ENCODE measurements at regions not wholly inside any gene's neighbourhood (a gene's known extent, or its start where the extent isn't known, plus 50 kb on each side); places are given as distances from the start of the nearest gene placed in this dataset.

- no peaks in the 10 kb centered on the region for H3K36me3 Mint-ChIP-seq (ENCODE audit: low read depth)
Observed at GRCh38 chr11:69388661-69389060, 92.8 kb upstream of the LINC01488 start.

GRCh38 chr11:69390561-69390960, 90.9 kb upstream of the LINC01488 start:
- Mint-ChIP-seq H3K4me1 (ENCODE audit: low read depth) (peaks cover 14% of the 10 kb centered on the region), H3K4me3 (no peak overlapping the region), H3K27me3 (peaks cover 20% of the 10 kb centered on the region), H3K36me3 (ENCODE audit: low read depth) (no peaks in the 10 kb centered on the region), H3K27ac (no peak overlapping the region), H3K9me3 (peaks cover 16% of the 10 kb centered on the region)
- intact Hi-C loops (cut with micrococcal nuclease) = no loop called here

More at GRCh38 chr11:69388661-69389060, 92.8 kb upstream of the LINC01488 start:
- no peaks in the 10 kb centered on the region for H3K4me1 Mint-ChIP-seq (ENCODE audit: low read depth)
- no peak overlapping the region for H3K27ac Mint-ChIP-seq
- H3K27me3 Mint-ChIP-seq = peaks cover 11% of the 10 kb centered on the region
- intact Hi-C loops (cut with micrococcal nuclease) = no loop called here
- peaks cover 16% of the 10 kb centered on the region for H3K9me3 Mint-ChIP-seq
- H3K4me3 Mint-ChIP-seq = no peak overlapping the region

GRCh38 chr11:69391192-69392103, 90.0 kb upstream of the LINC01488 start:
- intact Hi-C loops (cut with micrococcal nuclease) = no loop called here
- Mint-ChIP-seq H3K9me3 (peaks cover 16% of the 10 kb centered on the region), H3K27ac (no peak overlapping the region), H3K36me3 (ENCODE audit: low read depth) (no peaks in the 10 kb centered on the region), H3K27me3 (peaks cover 20% of the 10 kb centered on the region), H3K4me1 (ENCODE audit: low read depth) (peaks cover 14% of the 10 kb centered on the region), H3K4me3 (no peak overlapping the region)

GRCh38 chr11:69392104-69392653, 89.3 kb upstream of the LINC01488 start:
- peaks cover 21% of the 10 kb centered on the region for H3K27me3 Mint-ChIP-seq
- no peaks in the 10 kb centered on the region for H3K36me3 Mint-ChIP-seq (ENCODE audit: low read depth)
- no peak overlapping the region for H3K4me3 Mint-ChIP-seq
- peaks cover 16% of the 10 kb centered on the region for H3K9me3 Mint-ChIP-seq
- no peak overlapping the region for H3K27ac Mint-ChIP-seq
- peaks cover 14% of the 10 kb centered on the region for H3K4me1 Mint-ChIP-seq (ENCODE audit: low read depth)
- intact Hi-C loops (cut with micrococcal nuclease) = no loop called here

GRCh38 chr11:69393178-69393832, 88.2 kb upstream of the LINC01488 start:
- Mint-ChIP-seq H3K36me3 (ENCODE audit: low read depth) (no peaks in the 10 kb centered on the region), H3K27ac (no peak overlapping the region), H3K4me3 (no peak overlapping the region), H3K4me1 (ENCODE audit: low read depth) (peaks cover 19% of the 10 kb centered on the region), H3K27me3 (peaks cover 27% of the 10 kb centered on the region), H3K9me3 (peaks cover 6% of the 10 kb centered on the region)
- intact Hi-C loops (cut with micrococcal nuclease) = no loop called here

- intact Hi-C loops (cut with micrococcal nuclease) = no loop called here
- Mint-ChIP-seq H3K27me3 (peaks cover 31% of the 10 kb centered on the region), H3K4me3 (no peak overlapping the region), H3K27ac (peak overlapping the region; percentile 16), H3K4me1 (ENCODE audit: low read depth) (peaks cover 25% of the 10 kb centered on the region), H3K36me3 (ENCODE audit: low read depth) (no peaks in the 10 kb centered on the region), H3K9me3 (peaks cover under 1% of the 10 kb centered on the region)
Observed at GRCh38 chr11:69393865-69394233, 87.6 kb upstream of the LINC01488 start.

GRCh38 chr11:69394234-69394868, 87.1 kb upstream of the LINC01488 start:
- H3K4me1 Mint-ChIP-seq (ENCODE audit: low read depth) = peaks cover 25% of the 10 kb centered on the region
- H3K36me3 Mint-ChIP-seq (ENCODE audit: low read depth) = no peaks in the 10 kb centered on the region
- H3K9me3 Mint-ChIP-seq = no peaks in the 10 kb centered on the region
- peak overlapping the region; percentile 16 for H3K27ac Mint-ChIP-seq
- intact Hi-C loops (cut with micrococcal nuclease) = no loop called here
- no peak overlapping the region for H3K4me3 Mint-ChIP-seq
- H3K27me3 Mint-ChIP-seq = peaks cover 31% of the 10 kb centered on the region

GRCh38 chr11:69394869-69395246, 86.6 kb upstream of the LINC01488 start:
- Mint-ChIP-seq H3K9me3 (no peaks in the 10 kb centered on the region), H3K27me3 (peaks cover 35% of the 10 kb centered on the region), H3K4me3 (no peak overlapping the region), H3K4me1 (ENCODE audit: low read depth) (peaks cover 30% of the 10 kb centered on the region), H3K27ac (peak overlapping the region; percentile 9), H3K36me3 (ENCODE audit: low read depth) (no peaks in the 10 kb centered on the region)
- intact Hi-C loops (cut with micrococcal nuclease) = no loop called here

- H3K4me1 Mint-ChIP-seq (ENCODE audit: low read depth) = peaks cover 34% of the 10 kb centered on the region
- no peak overlapping the region for H3K4me3 Mint-ChIP-seq
- H3K9me3 Mint-ChIP-seq = no peaks in the 10 kb centered on the region
- H3K27ac Mint-ChIP-seq = peak overlapping the region; percentile 9
- peaks cover 37% of the 10 kb centered on the region for H3K27me3 Mint-ChIP-seq
- H3K36me3 Mint-ChIP-seq (ENCODE audit: low read depth) = no peaks in the 10 kb centered on the region
- intact Hi-C loops (cut with micrococcal nuclease) = no loop called here
Observed at GRCh38 chr11:69395287-69395686, 86.2 kb upstream of the LINC01488 start.

GRCh38 chr11:69396051-69396947, 85.2 kb upstream of the LINC01488 start:
- Mint-ChIP-seq H3K4me3 (no peak overlapping the region), H3K27ac (no peak overlapping the region), H3K4me1 (ENCODE audit: low read depth) (peaks cover 43% of the 10 kb centered on the region), H3K27me3 (peaks cover 40% of the 10 kb centered on the region), H3K9me3 (no peaks in the 10 kb centered on the region), H3K36me3 (ENCODE audit: low read depth) (no peaks in the 10 kb centered on the region)
- intact Hi-C loops (cut with micrococcal nuclease) = no loop called here

- Mint-ChIP-seq H3K9me3 (no peaks in the 10 kb centered on the region), H3K4me1 (ENCODE audit: low read depth) (peaks cover 49% of the 10 kb centered on the region), H3K36me3 (ENCODE audit: low read depth) (no peaks in the 10 kb centered on the region), H3K27me3 (peaks cover 45% of the 10 kb centered on the region), H3K27ac (no peak overlapping the region), H3K4me3 (no peak overlapping the region)
- intact Hi-C loops (cut with micrococcal nuclease) = no loop called here
Observed at GRCh38 chr11:69396948-69397307, 84.5 kb upstream of the LINC01488 start.

- Mint-ChIP-seq H3K36me3 (ENCODE audit: low read depth) (no peaks in the 10 kb centered on the region), H3K27me3 (peaks cover 45% of the 10 kb centered on the region), H3K4me3 (no peak overlapping the region), H3K9me3 (no peaks in the 10 kb centered on the region), H3K4me1 (ENCODE audit: low read depth) (peaks cover 55% of the 10 kb centered on the region), H3K27ac (peak overlapping the region; percentile 35)
- intact Hi-C loops (cut with micrococcal nuclease) = no loop called here
Observed at GRCh38 chr11:69397732-69398131, 83.7 kb upstream of the LINC01488 start.
